Breast epithelium (tissue), 4 donors: ENCODE measurements at regions not wholly inside any gene's neighbourhood (a gene's known extent, or its start where the extent isn't known, plus 50 kb on each side); places are given as distances from the start of the nearest gene placed in this dataset.

Experiments used
- DNase-seq, 2 donors: peaks; one replicate each; pipeline ENCODE4 v3.0.0-alpha.2; 2019; ENCODE audit warnings: low spot score in 2 of 2
- H3K27ac ChIP-seq, 2 donors: fragments of 200-600 bp; sonication (generic) in 1 of 2; one replicate each; pipeline ENCODE4 v1.5.1; 2016 to 2019; ENCODE audit warnings: mild to moderate bottlenecking in 1 of 2
- H3K27me3 ChIP-seq, 2 donors: fragments of 200-600 bp; sonication (generic) in 1 of 2; one replicate each; pipeline versions ENCODE4 v1.5.1 to v1.6.0; 2017 to 2019; ENCODE audit warnings: control low read depth in 1 of 2, mild to moderate bottlenecking in 1 of 2
- H3K36me3 ChIP-seq: fragments of 200-600 bp; one replicate; pipeline ENCODE4 v1.5.1; 2019
- H3K4me1 ChIP-seq, 2 donors: fragments of 200-600 bp; sonication (generic); one replicate each; pipeline ENCODE4 v1.5.1; 2016 to 2019; ENCODE audit warnings: control low read depth in 1 of 2
- H3K4me3 ChIP-seq, 3 donors: fragments of 200-600 bp; sonication (generic); 1 replicate in 2 of 3; 2 replicates in 1 of 3; pipeline ENCODE4 v1.5.1; 2016 to 2019; ENCODE audit warnings: mild to moderate bottlenecking in 3 of 3, moderate library complexity in 2 of 3
- H3K9me3 ChIP-seq, 2 donors: fragments of 200-600 bp; sonication (generic) in 1 of 2; one replicate each; pipeline ENCODE4 v1.5.1; 2016 to 2019; ENCODE audit warnings: control low read depth in 1 of 2
- POLR2A ChIP-seq: fragments of 450-650 bp; IDR thresholded peaks from one replicate; pipeline ENCODE4 v1.6.1; 2016; ENCODE audit warnings: antibody characterized with exemption, mild to moderate bottlenecking, moderate library complexity
- POLR2AphosphoS5 ChIP-seq, 3 donors: sonication (generic); formaldehyde crosslinking; IDR thresholded peaks; one replicate each; pipeline ENCODE4 v1.6.1; 2017; ENCODE audit warnings: antibody characterized with exemption in 3 of 3
- intact Hi-C: fragments of 100-400 bp; cut with DNase I; formaldehyde crosslinking; loops from one replicate; pipeline ENCODE4 v1.15.1; 2023; ENCODE audit warnings: low total_unique reads
- TF ChIP-seq, protein P1 (sequence below), 3 donors: fragments of 450-650 bp; IDR thresholded peaks; one replicate each; pipeline ENCODE4 v1.5.1; 2016 to 2017; ENCODE audit warnings: antibody characterized with exemption in 3 of 3, mild to moderate bottlenecking in 3 of 3, moderate library complexity in 3 of 3

DNA sequence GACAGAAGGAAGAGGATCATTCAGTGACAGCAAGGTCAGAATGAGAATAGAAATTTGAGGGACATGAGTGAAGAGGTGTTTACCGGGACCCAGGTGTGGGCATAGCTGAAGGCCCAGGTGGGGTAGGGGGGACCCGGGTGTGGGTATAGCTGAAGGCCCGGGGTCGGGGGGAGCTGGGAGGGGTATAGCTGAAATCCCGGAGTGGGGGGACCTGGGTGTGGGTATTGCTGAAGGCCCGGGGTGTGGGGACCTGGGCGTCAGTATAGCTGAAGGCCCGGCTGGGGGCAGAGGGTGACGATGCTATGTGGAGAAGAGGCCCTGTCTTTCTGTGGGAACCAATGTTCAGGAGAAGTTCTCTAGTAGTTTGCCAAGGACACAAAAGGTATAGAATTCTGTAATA is 183.0 kb upstream of the PITRM1 start:
- intact Hi-C loops, result no loop called here
- no peaks in the 10 kb centered on the region for H3K9me3 ChIP-seq
- DNase-seq, result no peak
- no peaks in the 10 kb centered on the region for H3K4me1 ChIP-seq
- no peaks in the 10 kb centered on the region for H3K36me3 ChIP-seq
- TF ChIP-seq, protein P1, sequence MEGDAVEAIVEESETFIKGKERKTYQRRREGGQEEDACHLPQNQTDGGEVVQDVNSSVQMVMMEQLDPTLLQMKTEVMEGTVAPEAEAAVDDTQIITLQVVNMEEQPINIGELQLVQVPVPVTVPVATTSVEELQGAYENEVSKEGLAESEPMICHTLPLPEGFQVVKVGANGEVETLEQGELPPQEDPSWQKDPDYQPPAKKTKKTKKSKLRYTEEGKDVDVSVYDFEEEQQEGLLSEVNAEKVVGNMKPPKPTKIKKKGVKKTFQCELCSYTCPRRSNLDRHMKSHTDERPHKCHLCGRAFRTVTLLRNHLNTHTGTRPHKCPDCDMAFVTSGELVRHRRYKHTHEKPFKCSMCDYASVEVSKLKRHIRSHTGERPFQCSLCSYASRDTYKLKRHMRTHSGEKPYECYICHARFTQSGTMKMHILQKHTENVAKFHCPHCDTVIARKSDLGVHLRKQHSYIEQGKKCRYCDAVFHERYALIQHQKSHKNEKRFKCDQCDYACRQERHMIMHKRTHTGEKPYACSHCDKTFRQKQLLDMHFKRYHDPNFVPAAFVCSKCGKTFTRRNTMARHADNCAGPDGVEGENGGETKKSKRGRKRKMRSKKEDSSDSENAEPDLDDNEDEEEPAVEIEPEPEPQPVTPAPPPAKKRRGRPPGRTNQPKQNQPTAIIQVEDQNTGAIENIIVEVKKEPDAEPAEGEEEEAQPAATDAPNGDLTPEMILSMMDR (IDR thresholded peaks at IDR 0.05), result no peak
- no peak for TF ChIP-seq POLR2AphosphoS5 (IDR thresholded peaks at IDR 0.05)
- TF ChIP-seq POLR2A, result no peak
- H3K27ac ChIP-seq, result no peak overlapping the region
- H3K4me3 ChIP-seq, result no peak overlapping the region
- no peaks in the 10 kb centered on the region for H3K27me3 ChIP-seq

DNA sequence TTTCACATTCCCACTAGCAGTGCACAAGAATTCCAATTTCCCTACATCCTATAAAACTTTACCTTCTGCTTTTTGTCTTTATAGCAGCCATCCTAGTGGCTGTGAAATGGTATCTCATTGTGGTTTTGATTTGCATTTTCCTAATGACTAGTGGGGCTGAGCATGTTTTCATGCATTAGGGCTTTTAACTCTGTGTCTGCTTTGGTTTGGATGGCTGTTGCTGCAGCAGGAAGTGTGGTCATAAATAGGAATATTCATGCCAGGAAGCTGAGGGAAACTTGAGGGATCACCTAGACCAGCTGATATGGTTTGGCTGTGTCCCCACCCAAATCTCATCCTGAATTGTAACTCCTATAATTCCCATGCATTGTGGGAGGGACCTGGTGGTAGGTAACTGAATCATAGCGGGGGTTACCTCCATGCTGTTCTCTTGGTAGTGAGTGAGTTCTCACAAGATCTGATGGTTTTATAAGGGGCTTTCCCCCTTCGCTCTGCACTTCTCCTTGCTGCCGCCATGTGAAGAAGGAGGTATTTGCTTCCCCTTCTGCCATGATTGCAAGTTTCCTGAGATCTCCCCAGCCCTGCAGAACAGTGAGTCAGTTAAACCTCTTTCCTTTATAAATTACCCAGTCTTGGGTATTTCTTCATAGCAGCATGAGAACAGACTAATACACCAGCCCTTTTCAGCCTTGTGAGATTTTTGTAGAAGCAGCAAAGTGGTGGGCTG is 181.8 kb upstream of the PITRM1 start:
- Histone ChIP-seq H3K4me1 (no peaks in the 10 kb centered on the region), H3K4me3 (no peak overlapping the region), H3K27me3 (no peaks in the 10 kb centered on the region), H3K36me3 (no peaks in the 10 kb centered on the region), H3K9me3 (no peaks in the 10 kb centered on the region), H3K27ac (no peak overlapping the region)
- intact Hi-C loops, result no loop called here
- no peak for DNase-seq
- TF ChIP-seq POLR2A (no peak), POLR2AphosphoS5 (IDR thresholded peaks at IDR 0.05) (no peak)
- TF ChIP-seq, protein P1 (IDR thresholded peaks at IDR 0.05), result no peak

DNA sequence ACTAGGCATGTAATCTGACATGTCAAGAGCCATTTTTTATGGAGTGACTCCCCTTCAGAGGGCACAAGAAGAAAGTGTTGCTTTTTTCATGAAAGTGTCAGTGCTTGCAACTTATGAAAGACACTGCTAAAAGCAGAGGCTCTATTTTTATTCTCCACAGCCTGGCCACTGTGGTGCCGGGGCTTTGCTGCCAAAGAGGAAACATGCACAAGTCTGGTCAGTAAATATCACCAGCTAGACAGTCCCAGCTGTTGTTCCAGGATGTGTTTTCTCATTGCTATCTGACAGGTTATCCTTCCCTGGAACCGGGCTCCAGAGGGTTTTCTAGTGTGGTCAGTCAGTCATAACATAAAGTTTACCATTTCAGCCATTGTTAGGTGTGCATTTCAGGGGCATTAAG is 180.7 kb upstream of the PITRM1 start:
- Histone ChIP-seq H3K4me3 (no peak overlapping the region), H3K4me1 (no peaks in the 10 kb centered on the region), H3K27ac (no peak overlapping the region), H3K9me3 (no peaks in the 10 kb centered on the region), H3K36me3 (no peaks in the 10 kb centered on the region), H3K27me3 (no peaks in the 10 kb centered on the region)
- intact Hi-C loops, result no loop called here
- DNase-seq, result no peak
- TF ChIP-seq, protein P1 (IDR thresholded peaks at IDR 0.05), result no peak
- TF ChIP-seq POLR2A (no peak), POLR2AphosphoS5 (IDR thresholded peaks at IDR 0.05) (no peak)

DNA sequence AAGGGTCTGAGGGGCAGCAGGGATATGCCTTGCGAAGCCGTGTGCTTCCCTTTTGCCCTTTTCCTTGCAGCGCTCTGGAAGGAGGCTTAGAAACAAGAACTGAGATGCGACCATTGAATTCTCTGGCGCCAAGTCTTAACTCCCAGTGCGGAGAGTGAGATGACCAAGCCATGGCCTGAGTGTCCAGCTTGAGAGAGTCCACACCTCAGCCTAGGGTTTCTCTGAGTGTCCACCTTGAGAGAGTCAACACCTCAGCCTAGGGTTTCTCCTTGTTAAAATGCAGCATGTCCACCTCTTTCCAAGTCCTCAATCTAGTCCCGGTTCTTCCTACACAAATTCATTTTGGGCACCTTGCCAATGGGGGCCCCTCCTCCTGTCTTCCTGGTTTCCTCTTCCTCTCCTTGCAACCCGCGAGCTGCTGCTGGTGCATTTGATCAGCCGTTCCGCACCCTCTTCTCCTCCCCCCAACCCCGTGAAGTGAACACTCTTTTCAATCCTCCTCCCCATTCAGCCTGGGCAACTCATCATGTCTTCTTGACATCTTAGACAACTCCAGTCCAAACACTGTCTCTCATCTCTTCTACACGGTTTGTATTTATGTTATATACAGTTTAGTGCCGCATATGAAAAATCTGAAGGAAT is 178.2 kb upstream of the PITRM1 start:
- no peaks in the 10 kb centered on the region for H3K9me3 ChIP-seq
- H3K27ac ChIP-seq, result no peak overlapping the region
- no peak overlapping the region for H3K4me3 ChIP-seq
- TF ChIP-seq POLR2AphosphoS5 (IDR thresholded peaks at IDR 0.05), result no peak
- TF ChIP-seq, protein P1 (IDR thresholded peaks at IDR 0.05), result no peak
- no peak for TF ChIP-seq POLR2A
- no peaks in the 10 kb centered on the region for H3K36me3 ChIP-seq
- H3K27me3 ChIP-seq, result no peaks in the 10 kb centered on the region
- intact Hi-C loops, result no loop called here
- no peaks in the 10 kb centered on the region for H3K4me1 ChIP-seq
- no peak for DNase-seq

DNA sequence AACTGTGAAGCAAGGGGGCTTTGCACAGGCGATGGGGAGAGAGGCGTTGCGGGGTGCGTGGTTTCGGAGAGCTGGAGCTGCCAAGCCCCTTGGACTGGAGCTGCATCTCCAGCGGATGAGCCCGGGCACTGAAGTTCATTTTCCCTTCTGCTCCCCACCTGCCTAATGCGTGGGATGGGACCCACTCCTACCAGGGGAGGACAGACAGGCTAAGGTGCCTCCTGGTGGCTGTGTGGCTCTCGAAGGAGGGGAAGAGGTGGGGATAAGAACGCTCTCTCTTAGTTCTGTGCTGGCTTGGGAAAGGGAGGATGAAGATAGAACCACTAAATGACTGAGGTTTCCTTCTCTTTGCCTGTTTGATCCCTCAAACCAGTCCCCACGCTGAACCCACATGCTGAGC is 177.6 kb upstream of the PITRM1 start:
- no peak for DNase-seq
- TF ChIP-seq POLR2A, result no peak
- TF ChIP-seq POLR2AphosphoS5 (IDR thresholded peaks at IDR 0.05), result no peak
- TF ChIP-seq, protein P1 (IDR thresholded peaks at IDR 0.05), result no peak
- Histone ChIP-seq H3K9me3 (no peaks in the 10 kb centered on the region), H3K27me3 (no peaks in the 10 kb centered on the region), H3K27ac (no peak overlapping the region), H3K4me1 (no peaks in the 10 kb centered on the region), H3K36me3 (no peaks in the 10 kb centered on the region), H3K4me3 (no peak overlapping the region)
- intact Hi-C loops, result no loop called here
